MM.1S (cell line): ENCODE measurements at regions not wholly inside any gene's neighbourhood (a gene's known extent, or its start where the extent isn't known, plus 50 kb on each side); places are given as distances from the start of the nearest gene placed in this dataset.

Source experiments
- CTCF ChIP-seq: fragments of 300-600 bp; sonication (generic); IDR thresholded peaks from 2 replicates; pipeline ENCODE4 v1.5.1; 2016; ENCODE audit warnings: antibody characterized with exemption, low read length, mixed read lengths
- EZH2 ChIP-seq: fragments of 300-600 bp; sonication (generic); optimal IDR thresholded peaks from 2 replicates; pipeline ENCODE3; 2017; ENCODE audit warnings: low read depth, mild to moderate bottlenecking, antibody characterized with exemption, low read length, mixed read lengths
- EZH2phosphoT487 ChIP-seq: fragments of 300-600 bp; sonication (generic); IDR thresholded peaks from 2 replicates; pipeline ENCODE4 v1.6.1; 2018; ENCODE audit warnings: antibody characterized with exemption, low read length

DNA sequence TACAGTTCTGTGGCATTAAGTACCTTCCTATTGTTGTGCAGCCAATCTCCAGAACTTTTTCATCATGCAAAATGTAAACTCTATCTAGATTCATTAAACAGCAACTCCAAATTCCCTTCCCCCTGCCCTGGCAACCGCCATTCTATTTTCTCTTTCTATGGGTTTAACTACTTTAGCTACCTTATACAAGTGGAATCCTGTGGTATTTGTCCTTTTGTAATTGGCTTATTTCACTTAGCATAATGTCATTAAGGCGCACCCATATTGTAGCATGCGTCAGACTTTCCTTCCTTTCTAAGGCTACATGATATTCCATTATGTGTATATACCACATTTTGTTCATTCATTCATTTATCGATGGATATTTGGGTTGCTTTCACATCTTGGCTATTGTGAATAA is 142.4 kb downstream of the CAAP1 start:
- no peak for TF ChIP-seq CTCF
- no peak for TF ChIP-seq EZH2phosphoT487
- TF ChIP-seq EZH2, result no peak
